K562 (cell line): ENCODE measurements at regions not wholly inside any gene's neighbourhood (a gene's known extent, or its start where the extent isn't known, plus 50 kb on each side); places are given as distances from the start of the nearest gene placed in this dataset.

Experiments used
- CTCF ChIP-seq, 3 experiments: IDR thresholded peaks in 2 of 3; conservative IDR thresholded peaks in 1 of 3; 2 replicates each; pipeline ENCODE4 v1.5.1; 2011 to 2012; ENCODE audit warnings: low read length in 3 of 3, mild to moderate bottlenecking in 3 of 3, control low read depth in 2 of 3, improper control_type of control experiment in 1 of 3, inconsistent platforms in 1 of 3, low read depth in 1 of 3, mixed read lengths in 1 of 3, moderate library complexity in 1 of 3; ENCODE audit not compliant: insufficient read depth in 2 of 3
- EZH2 ChIP-seq: IDR thresholded peaks from 2 replicates; pipeline ENCODE4 v1.6.1; 2012; ENCODE audit warnings: low read depth, mild to moderate bottlenecking, inconsistent platforms, low read length, borderline replicate concordance
- FOXM1 ChIP-seq, 2 experiments: fragments of 450-650 bp in 1 of 2; sonication (generic) in 1 of 2; formaldehyde crosslinking in 1 of 2; IDR thresholded peaks; 2 replicates each; pipeline versions ENCODE4 v1.6.1 to v1.9.0; 2017 to 2022; ENCODE audit warnings: low read depth in 2 of 2, mild to moderate bottlenecking in 2 of 2, missing genetic modification reagents in 1 of 2, moderate library complexity in 1 of 2
- GABPA ChIP-seq: fragments of 200-800 bp; sonication (Bioruptor generic); conservative IDR thresholded peaks from 2 replicates; pipeline ENCODE4 v1.6.1; 2016; ENCODE audit warnings: low read depth, missing genetic modification characterization, missing compliant biosample characterization
- KAT7 ChIP-seq: sonication (generic); formaldehyde crosslinking; IDR thresholded peaks from 2 replicates; pipeline ENCODE4 v1.8.0; 2022; ENCODE audit warnings: missing genetic modification reagents, mild to moderate bottlenecking, borderline replicate concordance
- RAD51 ChIP-seq: fragments of 450-650 bp; IDR thresholded peaks from 2 replicates; pipeline ENCODE4 v1.7.1; 2016; ENCODE audit warnings: low read depth, mild to moderate bottlenecking, borderline replicate concordance
- RBBP5 ChIP-seq: fragments of 200-600 bp; sonication (generic); IDR thresholded peaks from 2 replicates; pipeline ENCODE4 v1.6.1; 2012; ENCODE audit warnings: borderline replicate concordance, mild to moderate bottlenecking, low read length, control low read depth, inconsistent platforms; ENCODE audit not compliant: insufficient read depth, poor library complexity, severe bottlenecking
- RFX5 ChIP-seq: IDR thresholded peaks from 2 replicates; pipeline ENCODE4 v1.6.1; 2011; ENCODE audit warnings: low read depth, mild to moderate bottlenecking, improper control_type of control experiment, low read length
- STAT5B ChIP-seq: fragments of 250-450 bp; sonication (Bioruptor Pico); IDR thresholded peaks from 2 replicates; pipeline ENCODE4 v1.8.0; 2021; ENCODE audit warnings: mild to moderate bottlenecking, inconsistent platforms
- YY1 ChIP-seq, 3 experiments: IDR thresholded peaks; 2 replicates each; pipeline ENCODE4 v1.6.1; 2011; ENCODE audit warnings: low read length in 2 of 3, mild to moderate bottlenecking in 2 of 3, moderate library complexity in 2 of 3, borderline replicate concordance in 1 of 3, control low read depth in 1 of 3, low read depth in 1 of 3; ENCODE audit not compliant: insufficient read depth in 3 of 3, insufficient replicate concordance in 2 of 3, control insufficient read depth in 1 of 3, insufficient read length in 1 of 3; ENCODE audit errors: extremely low read depth in 1 of 3

GRCh38 chr7:121633186-121633585 lies 237.1 kb upstream of the FAM3C start:
- TF ChIP-seq RFX5 = no peak
- TF ChIP-seq YY1 (IDR thresholded peaks at IDR 0.05; ENCODE audit: borderline replicate concordance in 1 of 3, control insufficient read depth in 1 of 3, extremely low read depth in 1 of 3, insufficient read depth in 3 of 3, insufficient read length in 1 of 3, insufficient replicate concordance in 2 of 3, low read depth in 1 of 3, low read length in 2 of 3) = no peak
- TF ChIP-seq RAD51 = no peak
- no peak for TF ChIP-seq EZH2
- no peak for TF ChIP-seq GABPA (tag)
- no peak for TF ChIP-seq KAT7
- no peak for TF ChIP-seq STAT5B
- TF ChIP-seq CTCF (IDR thresholded peaks at IDR 0.05 in 2 of 3, conservative IDR thresholded peaks at IDR 0.05 in 1 of 3; ENCODE audit: insufficient read depth in 2 of 3, low read depth in 1 of 3, low read length in 3 of 3) = no peak
- TF ChIP-seq RBBP5 = no peak
- TF ChIP-seq FOXM1 (IDR thresholded peaks at IDR 0.05; ENCODE audit: low read depth) = no peak
- TF ChIP-seq FOXM1 (CRISPR knock-in tag; IDR thresholded peaks at IDR 0.05; ENCODE audit: low read depth) = no peak
